ENCODE measurements at regions not wholly inside any gene's neighbourhood (a gene's known extent, or its start where the extent isn't known, plus 50 kb on each side); places are given as distances from the start of the nearest gene placed in this dataset.

GRCh38 chr16:5841974-5842373 is 744.4 kb upstream of the EEF2KMT start:
- TF ChIP-seq CTCF (IDR thresholded peaks at IDR 0.05), result no peak
- Histone ChIP-seq H3K4me1 (no peaks in the 10 kb centered on the region), H3K27ac (no peak overlapping the region), H3K4me3 (no peak overlapping the region), H3K27me3 (no peaks in the 10 kb centered on the region), H3K36me3 (no peaks in the 10 kb centered on the region), H3K9me3 (no peaks in the 10 kb centered on the region)
- DNase-seq (ENCODE audit: low spot score), result no peak

- no peak for TF ChIP-seq CTCF (IDR thresholded peaks at IDR 0.05)
- DNase-seq (ENCODE audit: low spot score), result no peak
- H3K4me1 ChIP-seq, result no peaks in the 10 kb centered on the region
- no peaks in the 10 kb centered on the region for H3K27me3 ChIP-seq
- no peaks in the 10 kb centered on the region for H3K9me3 ChIP-seq
- H3K36me3 ChIP-seq, result no peaks in the 10 kb centered on the region
- H3K4me3 ChIP-seq, result no peak overlapping the region
- no peak overlapping the region for H3K27ac ChIP-seq
Observed at GRCh38 chr16:5838725-5839124, 741.1 kb upstream of the EEF2KMT start.

GRCh38 chr16:5838071-5838470 is 740.5 kb upstream of the EEF2KMT start:
- no peak for DNase-seq (ENCODE audit: low spot score)
- Histone ChIP-seq H3K4me1 (no peaks in the 10 kb centered on the region), H3K27ac (no peak overlapping the region), H3K4me3 (no peak overlapping the region), H3K9me3 (no peaks in the 10 kb centered on the region), H3K27me3 (no peaks in the 10 kb centered on the region), H3K36me3 (no peaks in the 10 kb centered on the region)
- no peak for TF ChIP-seq CTCF (IDR thresholded peaks at IDR 0.05)

- no peak for DNase-seq (ENCODE audit: low spot score)
- H3K4me3 ChIP-seq, result no peak overlapping the region
- no peaks in the 10 kb centered on the region for H3K4me1 ChIP-seq
- no peaks in the 10 kb centered on the region for H3K27me3 ChIP-seq
- TF ChIP-seq CTCF (IDR thresholded peaks at IDR 0.05), result no peak
- no peaks in the 10 kb centered on the region for H3K36me3 ChIP-seq
- H3K27ac ChIP-seq, result no peak overlapping the region
- no peaks in the 10 kb centered on the region for H3K9me3 ChIP-seq
Observed at GRCh38 chr16:5837007-5837670, 739.5 kb upstream of the EEF2KMT start.

- no peak overlapping the region for H3K4me3 ChIP-seq
- H3K27me3 ChIP-seq, result no peaks in the 10 kb centered on the region
- no peak for DNase-seq (ENCODE audit: low spot score)
- H3K4me1 ChIP-seq, result no peaks in the 10 kb centered on the region
- no peaks in the 10 kb centered on the region for H3K36me3 ChIP-seq
- no peak for TF ChIP-seq CTCF (IDR thresholded peaks at IDR 0.05)
- H3K27ac ChIP-seq, result no peak overlapping the region
- H3K9me3 ChIP-seq, result no peaks in the 10 kb centered on the region
Observed at GRCh38 chr16:5835876-5836275, 738.3 kb upstream of the EEF2KMT start.

GRCh38 chr16:5826332-5826731 is 728.7 kb upstream of the EEF2KMT start:
- Histone ChIP-seq H3K27ac (no peak overlapping the region), H3K4me1 (no peaks in the 10 kb centered on the region), H3K4me3 (no peak overlapping the region), H3K9me3 (no peaks in the 10 kb centered on the region), H3K36me3 (no peaks in the 10 kb centered on the region), H3K27me3 (no peaks in the 10 kb centered on the region)
- no peak for DNase-seq (ENCODE audit: low spot score)
- TF ChIP-seq CTCF (IDR thresholded peaks at IDR 0.05), result no peak

Measured in right atrium auricular region (tissue), 2 donors.